ENCODE measurements at regions not wholly inside any gene's neighbourhood (a gene's known extent, or its start where the extent isn't known, plus 50 kb on each side); places are given as distances from the start of the nearest gene placed in this dataset.
"Not testable (repeated sequence)": the region's sequence is repeated elsewhere in the genome, so short reads cannot be mapped to it uniquely, and the experiment has no call there.

GRCh38 chr9:110025551-110026170, 182.3 kb downstream of the C9orf152 start:
- H3K4me1 Mint-ChIP-seq (ENCODE audit: low read depth in 2 of 2), result peaks cover 0 to 7% of the 10 kb centered on the region in 2 donors
- H3K27me3 Mint-ChIP-seq, result peaks cover 0 to 34% of the 10 kb centered on the region in 2 donors
- ATAC-seq (replicated peaks) (no peak), DNase-seq (no peak)
- no peaks in the 10 kb centered on the region for H3K9me3 Mint-ChIP-seq
- H3K27ac Mint-ChIP-seq, result no peak overlapping the region
- H3K36me3 Mint-ChIP-seq (ENCODE audit: insufficient read depth), result peaks cover 2% of the 10 kb centered on the region
- H3K4me3 Mint-ChIP-seq, result no peak overlapping the region

GRCh38 chr9:110027671-110028081, 180.3 kb downstream of the C9orf152 start:
- peaks cover 0 to 34% of the 10 kb centered on the region in 2 donors for H3K27me3 Mint-ChIP-seq
- H3K27ac Mint-ChIP-seq, result no peak overlapping the region
- DNase-seq (no peak), ATAC-seq (replicated peaks) (no peak)
- no peaks in the 10 kb centered on the region for H3K9me3 Mint-ChIP-seq
- H3K4me3 Mint-ChIP-seq, result no peak overlapping the region
- peaks cover 2% of the 10 kb centered on the region for H3K36me3 Mint-ChIP-seq (ENCODE audit: insufficient read depth)
- peaks cover 0 to 3% of the 10 kb centered on the region in 2 donors for H3K4me1 Mint-ChIP-seq (ENCODE audit: low read depth in 2 of 2)

GRCh38 chr9:110028271-110028670, 179.7 kb downstream of the C9orf152 start:
- peaks cover 0 to 3% of the 10 kb centered on the region in 2 donors for H3K4me1 Mint-ChIP-seq (ENCODE audit: low read depth in 2 of 2)
- peaks cover 2% of the 10 kb centered on the region for H3K36me3 Mint-ChIP-seq (ENCODE audit: insufficient read depth)
- ATAC-seq (replicated peaks) (no peak), DNase-seq (no peak)
- H3K27ac Mint-ChIP-seq, result no peak overlapping the region
- H3K27me3 Mint-ChIP-seq, result peaks cover 0 to 34% of the 10 kb centered on the region in 2 donors
- no peaks in the 10 kb centered on the region for H3K9me3 Mint-ChIP-seq
- H3K4me3 Mint-ChIP-seq, result no peak overlapping the region

GRCh38 chr9:110028676-110029075, 179.3 kb downstream of the C9orf152 start:
- peaks cover 0 to 3% of the 10 kb centered on the region in 2 donors for H3K4me1 Mint-ChIP-seq (ENCODE audit: low read depth in 2 of 2)
- H3K27ac Mint-ChIP-seq, result no peak overlapping the region
- peaks cover 0 to 34% of the 10 kb centered on the region in 2 donors for H3K27me3 Mint-ChIP-seq
- no peak overlapping the region for H3K4me3 Mint-ChIP-seq
- H3K36me3 Mint-ChIP-seq (ENCODE audit: insufficient read depth), result peaks cover 2% of the 10 kb centered on the region
- DNase-seq (no peak), ATAC-seq (replicated peaks) (no peak)
- H3K9me3 Mint-ChIP-seq, result no peaks in the 10 kb centered on the region

GRCh38 chr9:110029429-110029955, 178.5 kb downstream of the C9orf152 start:
- ATAC-seq (replicated peaks) (no peak), DNase-seq (no peak)
- H3K4me1 Mint-ChIP-seq (ENCODE audit: low read depth in 2 of 2), result peaks cover 0 to 3% of the 10 kb centered on the region in 2 donors
- no peak overlapping the region for H3K4me3 Mint-ChIP-seq
- no peaks in the 10 kb centered on the region for H3K9me3 Mint-ChIP-seq
- peaks cover 0 to 34% of the 10 kb centered on the region in 2 donors for H3K27me3 Mint-ChIP-seq
- H3K27ac Mint-ChIP-seq, result no peak overlapping the region
- peaks cover 2% of the 10 kb centered on the region for H3K36me3 Mint-ChIP-seq (ENCODE audit: insufficient read depth)

GRCh38 chr9:110029956-110030480, 177.9 kb downstream of the C9orf152 start:
- Mint-ChIP-seq H3K27me3 (peaks cover 0 to 34% of the 10 kb centered on the region in 2 donors), H3K4me3 (no peak overlapping the region), H3K9me3 (no peaks in the 10 kb centered on the region), H3K27ac (no peak overlapping the region), H3K4me1 (ENCODE audit: low read depth in 2 of 2) (peaks cover 0 to 3% of the 10 kb centered on the region in 2 donors), H3K36me3 (ENCODE audit: insufficient read depth) (peaks cover 2% of the 10 kb centered on the region)
- ATAC-seq (replicated peaks), result no peak
- no peak for DNase-seq

GRCh38 chr9:110030632-110031031, 177.3 kb downstream of the C9orf152 start:
- ATAC-seq (replicated peaks), result no peak
- Mint-ChIP-seq H3K9me3 (no peaks in the 10 kb centered on the region), H3K4me1 (ENCODE audit: low read depth in 2 of 2) (peaks cover 0 to 3% of the 10 kb centered on the region in 2 donors), H3K27me3 (peaks cover 0 to 34% of the 10 kb centered on the region in 2 donors), H3K27ac (no peak overlapping the region), H3K36me3 (ENCODE audit: insufficient read depth) (peaks cover 2% of the 10 kb centered on the region), H3K4me3 (no peak overlapping the region)
- DNase-seq, result no peak

- no peak overlapping the region for H3K4me3 Mint-ChIP-seq
- no peaks in the 10 kb centered on the region for H3K36me3 Mint-ChIP-seq (ENCODE audit: insufficient read depth)
- peaks cover 0 to 25% of the 10 kb centered on the region in 2 donors for H3K27me3 Mint-ChIP-seq
- no peak for ATAC-seq (replicated peaks)
- no peaks in the 10 kb centered on the region for H3K9me3 Mint-ChIP-seq
- H3K27ac Mint-ChIP-seq, result no peak overlapping the region
- peaks cover 0 to 3% of the 10 kb centered on the region in 2 donors for H3K4me1 Mint-ChIP-seq (ENCODE audit: low read depth in 2 of 2)
- DNase-seq, result no peak
These were observed 176.3 kb downstream of the C9orf152 start for GRCh38 chr9:110031511-110032173.

GRCh38 chr9:110032532-110032931, 175.4 kb downstream of the C9orf152 start:
- not testable (repeated sequence) for ATAC-seq (replicated peaks); H3K27ac Mint-ChIP-seq; H3K4me1 Mint-ChIP-seq (ENCODE audit: low read depth in 2 of 2); H3K36me3 Mint-ChIP-seq (ENCODE audit: insufficient read depth); H3K9me3 Mint-ChIP-seq; H3K4me3 Mint-ChIP-seq; DNase-seq
- H3K27me3 Mint-ChIP-seq, result peaks cover 0 to 19% of the 10 kb centered on the region in 2 donors

GRCh38 chr9:110033869-110034268, 174.1 kb downstream of the C9orf152 start:
- no peak for ATAC-seq (replicated peaks)
- Mint-ChIP-seq H3K27me3 (peaks cover 0 to 19% of the 10 kb centered on the region in 2 donors), H3K27ac (no peak overlapping the region), H3K4me3 (no peak overlapping the region), H3K9me3 (no peaks in the 10 kb centered on the region), H3K36me3 (ENCODE audit: insufficient read depth) (no peaks in the 10 kb centered on the region), H3K4me1 (ENCODE audit: low read depth in 2 of 2) (peaks cover 0 to 3% of the 10 kb centered on the region in 2 donors)
- no peak for DNase-seq

- no peaks in the 10 kb centered on the region for H3K4me1 Mint-ChIP-seq (ENCODE audit: low read depth in 2 of 2)
- ATAC-seq (replicated peaks) (no peak), DNase-seq (no peak)
- no peaks in the 10 kb centered on the region for H3K9me3 Mint-ChIP-seq
- no peak overlapping the region for H3K4me3 Mint-ChIP-seq
- no peak overlapping the region for H3K27ac Mint-ChIP-seq
- peaks cover 0 to 7% of the 10 kb centered on the region in 2 donors for H3K27me3 Mint-ChIP-seq
- H3K36me3 Mint-ChIP-seq (ENCODE audit: insufficient read depth), result no peaks in the 10 kb centered on the region
These were observed 171.7 kb downstream of the C9orf152 start for GRCh38 chr9:110036286-110036685.

GRCh38 chr9:110040788-110041187, 167.2 kb downstream of the C9orf152 start:
- Mint-ChIP-seq H3K4me1 (ENCODE audit: low read depth in 2 of 2) (no peaks in the 10 kb centered on the region), H3K4me3 (no peak overlapping the region), H3K27me3 (peaks cover 0 to 7% of the 10 kb centered on the region in 2 donors), H3K27ac (no peak overlapping the region), H3K36me3 (ENCODE audit: insufficient read depth) (no peaks in the 10 kb centered on the region), H3K9me3 (no peaks in the 10 kb centered on the region)
- no peak for DNase-seq
- ATAC-seq (replicated peaks), result no peak

- ATAC-seq (replicated peaks) (no peak), DNase-seq (no peak)
- Mint-ChIP-seq H3K4me1 (ENCODE audit: low read depth in 2 of 2) (no peaks in the 10 kb centered on the region), H3K27ac (no peak overlapping the region), H3K9me3 (no peaks in the 10 kb centered on the region), H3K27me3 (peaks cover 0 to 7% of the 10 kb centered on the region in 2 donors), H3K4me3 (no peak overlapping the region), H3K36me3 (ENCODE audit: insufficient read depth) (no peaks in the 10 kb centered on the region)
These were observed 166.5 kb downstream of the C9orf152 start for GRCh38 chr9:110041452-110041851.
